ENCODE measurements at regions not wholly inside any gene's neighbourhood (a gene's known extent, or its start where the extent isn't known, plus 50 kb on each side); places are given as distances from the start of the nearest gene placed in this dataset.

DNA sequence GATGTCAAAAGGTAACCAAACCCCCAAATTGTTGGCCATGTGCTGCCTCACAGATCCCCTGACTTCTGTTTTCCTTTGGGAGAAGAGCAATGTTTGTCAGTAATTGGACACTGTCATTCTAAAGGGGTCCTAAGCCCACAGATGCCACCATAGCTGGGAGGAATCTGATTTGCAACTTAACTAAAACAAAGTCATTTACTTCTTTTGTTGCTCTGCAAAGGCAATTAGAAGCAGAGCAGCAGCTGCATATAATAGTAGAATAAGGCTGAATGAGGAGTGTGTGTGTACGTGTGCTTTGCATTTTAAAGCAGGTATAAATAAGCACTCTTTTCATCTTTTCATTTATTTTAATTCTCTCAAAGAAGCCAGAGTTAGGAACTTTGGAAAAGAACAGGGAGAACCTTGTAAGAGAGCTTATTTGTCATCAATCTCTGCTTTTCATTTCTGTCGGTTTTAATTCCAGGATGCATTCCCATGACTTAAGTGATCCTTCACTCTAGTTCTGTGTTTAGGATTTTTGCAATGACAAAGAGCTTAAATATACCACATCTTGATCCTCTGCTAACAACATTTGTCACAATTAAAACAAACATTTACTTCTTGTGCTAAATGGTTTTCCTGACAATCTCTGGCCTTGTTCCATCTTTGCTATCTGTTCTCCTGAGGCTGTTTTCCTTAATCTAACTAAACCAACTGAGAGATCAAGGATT is 530.2 kb upstream of the CBLB start:
- intact Hi-C loops (cut with DNase I) = no loop called here
- no peaks in the 10 kb centered on the region for H3K9me3 ChIP-seq
- no peaks in the 10 kb centered on the region for H3K4me1 ChIP-seq
- no peaks in the 10 kb centered on the region for H3K27me3 ChIP-seq (ENCODE audit: insufficient read depth in 3 of 3, low read length in 2 of 3)
- no peaks in the 10 kb centered on the region for H3K36me3 ChIP-seq (ENCODE audit: insufficient read depth in 1 of 2, low read depth in 1 of 2)
- 63 to 77% (median 64%) methylated on average over 2 of the region's 2 CpGs for WGBS, 3 donors
- DNase-seq (no peak), ATAC-seq (no peak)
- H3K27ac ChIP-seq = no peak overlapping the region
- no peak overlapping the region for H3K4me3 ChIP-seq
- TF ChIP-seq, protein P1, sequence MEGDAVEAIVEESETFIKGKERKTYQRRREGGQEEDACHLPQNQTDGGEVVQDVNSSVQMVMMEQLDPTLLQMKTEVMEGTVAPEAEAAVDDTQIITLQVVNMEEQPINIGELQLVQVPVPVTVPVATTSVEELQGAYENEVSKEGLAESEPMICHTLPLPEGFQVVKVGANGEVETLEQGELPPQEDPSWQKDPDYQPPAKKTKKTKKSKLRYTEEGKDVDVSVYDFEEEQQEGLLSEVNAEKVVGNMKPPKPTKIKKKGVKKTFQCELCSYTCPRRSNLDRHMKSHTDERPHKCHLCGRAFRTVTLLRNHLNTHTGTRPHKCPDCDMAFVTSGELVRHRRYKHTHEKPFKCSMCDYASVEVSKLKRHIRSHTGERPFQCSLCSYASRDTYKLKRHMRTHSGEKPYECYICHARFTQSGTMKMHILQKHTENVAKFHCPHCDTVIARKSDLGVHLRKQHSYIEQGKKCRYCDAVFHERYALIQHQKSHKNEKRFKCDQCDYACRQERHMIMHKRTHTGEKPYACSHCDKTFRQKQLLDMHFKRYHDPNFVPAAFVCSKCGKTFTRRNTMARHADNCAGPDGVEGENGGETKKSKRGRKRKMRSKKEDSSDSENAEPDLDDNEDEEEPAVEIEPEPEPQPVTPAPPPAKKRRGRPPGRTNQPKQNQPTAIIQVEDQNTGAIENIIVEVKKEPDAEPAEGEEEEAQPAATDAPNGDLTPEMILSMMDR (IDR thresholded peaks at IDR 0.05) = no peak

DNA sequence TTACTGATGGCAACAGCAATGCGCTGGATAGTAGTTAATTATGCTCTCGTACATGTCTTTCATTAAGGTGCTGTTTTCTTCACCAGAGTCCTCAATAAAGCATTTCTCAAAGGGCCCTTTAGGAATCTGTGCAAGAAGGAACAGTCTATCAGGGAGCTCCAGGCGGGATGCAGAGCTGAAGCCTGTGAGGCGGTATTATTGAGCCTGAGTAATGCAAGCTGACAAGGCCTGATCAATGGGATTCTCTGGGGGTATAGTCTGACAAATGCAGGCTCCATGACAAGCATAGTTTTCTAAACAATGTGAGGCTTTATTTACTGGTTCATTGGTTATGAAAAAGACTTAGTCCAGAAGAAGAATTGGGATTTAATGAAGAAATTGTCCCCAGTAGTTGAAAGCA is 530.9 kb upstream of the CBLB start:
- H3K9me3 ChIP-seq = no peaks in the 10 kb centered on the region
- TF ChIP-seq, protein P1 (IDR thresholded peaks at IDR 0.05) = no peak
- 94 to 95% (median 95%) methylated on average over 4 of the region's 4 CpGs for WGBS, 3 donors
- H3K4me1 ChIP-seq = no peaks in the 10 kb centered on the region
- DNase-seq (no peak), ATAC-seq (no peak)
- no peak overlapping the region for H3K27ac ChIP-seq
- intact Hi-C loops (cut with DNase I) = no loop called here
- no peaks in the 10 kb centered on the region for H3K36me3 ChIP-seq (ENCODE audit: insufficient read depth in 1 of 2, low read depth in 1 of 2)
- no peak overlapping the region for H3K4me3 ChIP-seq
- H3K27me3 ChIP-seq (ENCODE audit: insufficient read depth in 3 of 3, low read length in 2 of 3) = no peaks in the 10 kb centered on the region

DNA sequence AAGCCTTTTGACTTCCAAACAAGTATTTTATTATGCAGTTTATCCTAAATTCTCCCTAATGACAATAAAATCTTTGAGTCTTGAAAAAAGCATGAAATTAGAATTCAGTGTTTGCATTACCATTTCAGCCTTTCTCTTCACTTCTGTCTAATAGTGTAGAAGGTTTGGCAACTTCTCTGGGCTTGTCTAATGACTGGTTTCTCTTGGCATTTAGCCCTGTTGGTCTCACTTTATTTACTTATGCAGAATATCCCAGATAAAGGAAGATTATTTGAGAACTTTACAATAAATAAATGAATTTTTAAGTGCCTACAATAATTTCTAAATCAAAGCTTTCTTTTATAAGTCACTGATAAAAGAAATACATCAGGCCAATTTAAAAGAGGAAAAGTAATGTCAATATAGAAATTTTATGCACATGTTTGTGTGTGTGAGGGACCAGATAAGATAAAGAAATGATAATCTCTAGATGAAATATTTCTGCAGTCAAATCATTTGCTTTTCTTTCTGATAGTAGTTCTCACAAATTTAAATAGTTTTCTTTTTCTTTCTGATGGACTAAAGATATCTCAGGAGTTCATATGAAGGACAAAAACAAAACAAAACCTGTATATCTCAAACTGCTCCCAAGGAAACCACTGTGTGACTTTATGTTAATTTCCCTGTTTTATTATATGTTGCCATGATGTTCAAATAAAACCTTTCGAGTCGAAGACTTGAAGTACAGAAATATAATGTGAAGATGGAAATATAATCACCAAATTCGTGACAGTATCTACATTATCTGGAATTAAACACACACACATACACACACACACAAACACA is 533.1 kb upstream of the CBLB start:
- ATAC-seq (no peak), DNase-seq (no peak)
- Histone ChIP-seq H3K27me3 (ENCODE audit: insufficient read depth in 3 of 3, low read length in 2 of 3) (no peaks in the 10 kb centered on the region), H3K27ac (no peak overlapping the region), H3K36me3 (ENCODE audit: insufficient read depth in 1 of 2, low read depth in 1 of 2) (no peaks in the 10 kb centered on the region), H3K4me1 (no peaks in the 10 kb centered on the region), H3K4me3 (no peak overlapping the region), H3K9me3 (no peaks in the 10 kb centered on the region)
- intact Hi-C loops (cut with DNase I) = no loop called here
- 91 to 96% (median 96%) methylated on average over 3 of the region's 3 CpGs for WGBS, 3 donors
- TF ChIP-seq, protein P1 (IDR thresholded peaks at IDR 0.05) = no peak

DNA sequence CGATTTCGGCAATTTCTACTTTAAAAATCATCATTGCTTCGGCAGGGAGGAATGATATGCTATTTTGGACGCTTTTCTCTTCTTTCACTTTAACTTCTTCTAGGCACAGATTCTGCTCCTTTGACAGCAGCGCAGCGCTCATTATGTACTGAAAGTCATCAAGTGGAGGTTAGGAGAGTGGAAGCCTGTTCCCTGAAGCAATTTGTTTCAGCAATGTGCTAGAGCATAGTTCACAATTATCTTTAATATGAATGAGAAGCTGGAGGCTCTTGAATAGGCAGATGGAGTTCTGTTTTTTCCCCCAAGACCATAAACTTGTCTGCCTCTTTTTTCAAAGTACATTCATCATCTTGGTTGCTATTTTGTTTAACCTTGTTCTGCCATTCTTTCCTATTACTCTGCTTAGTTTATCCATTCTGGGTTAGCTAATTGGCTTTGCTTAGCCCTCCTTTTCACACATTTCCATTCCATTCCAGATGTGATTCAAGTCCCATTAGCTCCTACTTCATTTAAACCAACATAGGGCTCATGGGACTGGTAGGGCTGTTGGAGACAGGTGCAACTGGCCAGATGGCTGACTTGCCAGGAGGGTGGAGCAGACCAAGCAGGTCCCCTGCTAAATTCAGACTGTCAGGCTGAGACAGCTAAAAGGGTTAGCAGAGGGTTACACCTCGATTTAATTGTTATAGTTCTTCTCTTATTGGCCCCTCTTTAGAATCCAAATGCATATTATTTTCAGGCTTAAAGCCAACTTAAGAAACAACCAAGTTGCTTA is 534.7 kb upstream of the CBLB start:
- DNase-seq (no peak), ATAC-seq (no peak)
- Histone ChIP-seq H3K4me3 (no peak overlapping the region), H3K4me1 (no peaks in the 10 kb centered on the region), H3K27me3 (ENCODE audit: insufficient read depth in 3 of 3, low read length in 2 of 3) (no peaks in the 10 kb centered on the region), H3K9me3 (no peaks in the 10 kb centered on the region), H3K27ac (no peak overlapping the region), H3K36me3 (ENCODE audit: insufficient read depth in 1 of 2, low read depth in 1 of 2) (no peaks in the 10 kb centered on the region)
- 89 to 90% (median 90%) methylated on average over 7 of the region's 7 CpGs for WGBS, 3 donors
- intact Hi-C loops (cut with DNase I) = no loop called here
- TF ChIP-seq, protein P1 (IDR thresholded peaks at IDR 0.05) = no peak
